ENCODE measurements at regions not wholly inside any gene's neighbourhood (a gene's known extent, or its start where the extent isn't known, plus 50 kb on each side); places are given as distances from the start of the nearest gene placed in this dataset.
"Not testable (repeated sequence)": the region's sequence is repeated elsewhere in the genome, so short reads cannot be mapped to it uniquely, and the experiment has no call there.

GRCh38 chr9:66771504-66771903, 129.0 kb upstream of the ZNF658 start:
- DNase-seq = not testable (repeated sequence)

- DNase-seq = peak; percentile 12
Measured at GRCh38 chr9:66774618-66775017, 125.9 kb upstream of the ZNF658 start.

GRCh38 chr9:66779944-66780661, 120.4 kb upstream of the ZNF658 start:
- not testable (repeated sequence) for DNase-seq

GRCh38 chr9:66781240-66781639, 119.3 kb upstream of the ZNF658 start:
- DNase-seq = not testable (repeated sequence)

GRCh38 chr9:66782010-66782409, 118.5 kb upstream of the ZNF658 start:
- not testable (repeated sequence) for DNase-seq

GRCh38 chr9:66785603-66786002, 114.9 kb upstream of the ZNF658 start:
- not testable (repeated sequence) for DNase-seq

GRCh38 chr9:66791092-66791750, 109.3 kb upstream of the ZNF658 start:
- not testable (repeated sequence) for DNase-seq

GRCh38 chr9:66794769-66795168, 105.8 kb upstream of the ZNF658 start:
- not testable (repeated sequence) for DNase-seq

GRCh38 chr9:66795723-66796503, 104.6 kb upstream of the ZNF658 start:
- DNase-seq = not testable (repeated sequence)

- DNase-seq = not testable (repeated sequence)
Measured at GRCh38 chr9:66797905-66798616, 102.5 kb upstream of the ZNF658 start.

- not testable (repeated sequence) for DNase-seq
Measured at GRCh38 chr9:66803619-66804018, 96.9 kb upstream of the ZNF658 start.

- DNase-seq = not testable (repeated sequence)
Measured at GRCh38 chr9:66810247-66810646, 90.3 kb upstream of the ZNF658 start.

GRCh38 chr9:66812367-66812766, 88.2 kb upstream of the ZNF658 start:
- DNase-seq = not testable (repeated sequence)

GRCh38 chr9:66812967-66813366, 87.6 kb upstream of the ZNF658 start:
- not testable (repeated sequence) for DNase-seq

- not testable (repeated sequence) for DNase-seq
Measured at GRCh38 chr9:66814038-66814437, 86.5 kb upstream of the ZNF658 start.

- DNase-seq = not testable (repeated sequence)
Measured at GRCh38 chr9:66819510-66819909, 81.0 kb upstream of the ZNF658 start.

GRCh38 chr9:66820014-66820660, 80.4 kb upstream of the ZNF658 start:
- DNase-seq = not testable (repeated sequence)

- not testable (repeated sequence) for DNase-seq
Measured at GRCh38 chr9:66824169-66824568, 76.4 kb upstream of the ZNF658 start.

GRCh38 chr9:66829853-66830252, 70.7 kb upstream of the ZNF658 start:
- DNase-seq = not testable (repeated sequence)

- not testable (repeated sequence) for DNase-seq
Measured at GRCh38 chr9:66830777-66831497, 69.6 kb upstream of the ZNF658 start.

- DNase-seq = not testable (repeated sequence)
Measured at GRCh38 chr9:66832222-66832621, 68.3 kb upstream of the ZNF658 start.

All from left hindlimb (tissue), 1 donor.